GM19328 (cell line): ENCODE measurements at regions not wholly inside any gene's neighbourhood (a gene's known extent, or its start where the extent isn't known, plus 50 kb on each side); places are given as distances from the start of the nearest gene placed in this dataset.
A peak's percentile ranks its signal among the peaks of the same experiment; 100 is the strongest.
"Not testable (repeated sequence)": the region's sequence is repeated elsewhere in the genome, so short reads cannot be mapped to it uniquely, and the experiment has no call there.

Experiments used
- ATAC-seq: cut with Tn5 transposase; IDR thresholded peaks from one replicate; pipeline ENCODE4 v1.9.1; 2021; ENCODE audit warnings: mild to moderate bottlenecking, moderate library complexity; ENCODE audit not compliant: unreplicated experiment

GRCh38 chr6:139895205-139895793 is 520.9 kb upstream of the CITED2 start:
- no peak for ATAC-seq

DNA sequence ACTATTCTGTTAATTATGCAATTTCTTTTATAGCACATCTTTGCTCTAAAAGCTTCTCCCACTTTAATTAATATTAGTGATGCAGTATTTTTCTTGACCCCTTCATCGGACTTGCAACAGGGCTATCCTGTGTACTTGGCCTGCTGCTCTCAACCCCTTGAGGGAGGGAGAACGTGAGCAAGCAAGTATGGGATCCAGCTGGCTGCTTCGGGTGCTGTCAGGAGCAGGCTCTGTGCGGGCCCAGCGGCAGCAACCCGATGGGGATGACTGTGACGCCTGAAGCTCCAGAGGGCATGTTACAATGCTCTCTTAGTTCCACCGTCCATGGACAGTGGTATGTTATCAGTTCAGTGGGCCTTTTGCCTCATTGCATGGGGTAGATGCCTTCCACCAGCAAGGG is 519.8 kb upstream of the CITED2 start:
- no peak for ATAC-seq

DNA sequence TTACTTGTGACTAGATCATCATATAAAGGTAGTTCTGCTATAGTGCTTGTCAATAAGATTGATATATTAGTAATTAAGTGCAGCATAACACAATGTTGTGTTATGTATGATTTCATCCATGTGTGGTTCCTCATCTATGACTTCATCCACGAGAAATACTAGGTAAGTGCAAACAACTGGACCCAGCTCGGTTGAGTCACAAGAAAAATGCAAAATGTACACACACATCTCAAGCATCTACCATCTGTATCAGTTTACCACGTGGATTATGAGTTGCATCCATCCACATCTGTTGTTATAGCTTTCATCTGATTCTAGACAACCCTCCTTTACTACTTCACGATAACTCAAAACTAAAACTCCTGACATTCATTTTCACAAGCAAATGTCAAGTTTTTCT is 517.0 kb upstream of the CITED2 start:
- no peak for ATAC-seq

- no peak for ATAC-seq
These were observed 514.3 kb upstream of the CITED2 start for GRCh38 chr6:139888681-139889122.

DNA sequence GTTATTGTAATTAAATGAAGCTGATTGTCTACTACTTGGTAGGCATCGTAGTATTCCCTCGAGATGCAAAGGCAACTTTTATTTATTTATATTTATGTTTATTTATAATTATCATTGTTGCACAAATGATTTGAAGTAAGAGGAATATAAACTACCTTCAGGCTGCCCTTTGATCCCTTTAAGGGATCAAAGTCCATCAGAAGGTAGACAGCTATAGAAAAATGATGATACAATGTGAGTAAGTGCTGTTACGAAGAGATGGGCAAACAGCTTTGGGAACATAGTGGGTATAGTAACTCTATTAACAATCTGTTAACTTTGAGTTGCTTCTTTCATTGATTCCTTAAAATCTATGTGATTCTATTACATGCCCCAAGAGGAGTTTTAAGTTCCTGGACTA is 512.8 kb upstream of the CITED2 start:
- no peak for ATAC-seq

DNA sequence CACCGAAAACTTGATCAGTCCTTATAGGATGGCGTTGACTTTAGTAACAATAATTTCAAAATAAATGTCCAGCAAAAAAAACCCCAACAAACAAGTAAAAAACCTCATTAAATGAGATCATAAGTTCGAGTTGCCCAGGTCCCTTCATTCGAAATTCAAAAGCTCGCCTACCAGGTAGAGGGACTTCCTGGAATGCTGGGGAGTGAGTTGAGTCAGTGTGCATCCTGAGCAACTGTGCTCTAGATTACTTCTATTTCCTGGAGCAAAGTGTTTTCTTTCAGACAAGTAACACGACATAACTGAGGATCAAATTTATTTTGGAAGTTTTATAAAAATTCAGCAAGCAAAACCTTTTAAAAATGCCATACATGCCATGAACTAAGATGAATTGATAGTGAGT is 511.9 kb upstream of the CITED2 start:
- no peak for ATAC-seq

DNA sequence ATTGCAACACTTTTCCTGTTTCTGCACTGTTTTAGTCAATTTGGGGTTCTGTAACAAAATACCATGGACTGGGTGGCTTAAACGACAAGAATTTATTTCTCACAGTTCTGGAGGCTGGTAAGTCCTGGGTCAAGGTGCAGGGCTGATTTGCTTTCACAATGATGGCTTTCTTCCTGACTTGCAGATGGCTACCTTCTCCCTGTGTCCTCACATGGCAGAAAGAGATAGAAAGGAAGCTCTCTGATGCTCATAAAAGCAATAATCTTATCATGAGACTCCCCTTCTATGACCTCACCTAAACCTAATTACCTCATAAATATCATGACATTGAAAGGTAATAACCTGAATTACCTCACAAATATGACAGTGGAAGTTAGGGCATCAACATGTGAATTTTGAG is 511.5 kb upstream of the CITED2 start:
- ATAC-seq, result no peak

GRCh38 chr6:139883776-139884175 is 509.3 kb upstream of the CITED2 start:
- ATAC-seq, result no peak

GRCh38 chr6:139882977-139883728 is 508.7 kb upstream of the CITED2 start:
- no peak for ATAC-seq

- ATAC-seq, result no peak
These were observed 507.8 kb upstream of the CITED2 start for GRCh38 chr6:139882234-139882633.

DNA sequence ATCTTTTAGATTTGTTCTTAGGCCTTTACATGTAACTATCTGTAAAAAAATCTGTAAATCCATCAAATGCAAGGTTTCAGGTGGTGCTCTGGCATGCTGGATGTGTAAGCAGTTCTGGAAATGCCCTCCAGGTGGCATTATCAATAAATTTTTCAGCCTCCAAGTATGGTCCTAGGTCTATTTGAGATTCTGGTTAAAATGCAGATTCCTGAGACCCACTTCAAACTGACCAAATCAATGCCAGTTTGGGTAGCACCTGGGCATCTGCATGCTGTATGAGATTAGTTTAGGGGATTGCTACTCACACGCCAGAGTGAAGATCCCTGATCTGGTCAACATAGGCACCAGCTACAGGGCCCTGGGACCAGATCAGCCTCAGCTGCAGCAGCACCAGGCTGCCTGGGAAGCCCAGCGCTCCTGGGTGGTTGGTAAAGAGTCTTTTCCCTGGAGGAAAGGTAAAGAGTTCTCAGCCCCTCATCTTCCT is 507.3 kb upstream of the CITED2 start:
- ATAC-seq, result peak; percentile 75

GRCh38 chr6:139881236-139881635 is 506.8 kb upstream of the CITED2 start:
- ATAC-seq, result no peak

DNA sequence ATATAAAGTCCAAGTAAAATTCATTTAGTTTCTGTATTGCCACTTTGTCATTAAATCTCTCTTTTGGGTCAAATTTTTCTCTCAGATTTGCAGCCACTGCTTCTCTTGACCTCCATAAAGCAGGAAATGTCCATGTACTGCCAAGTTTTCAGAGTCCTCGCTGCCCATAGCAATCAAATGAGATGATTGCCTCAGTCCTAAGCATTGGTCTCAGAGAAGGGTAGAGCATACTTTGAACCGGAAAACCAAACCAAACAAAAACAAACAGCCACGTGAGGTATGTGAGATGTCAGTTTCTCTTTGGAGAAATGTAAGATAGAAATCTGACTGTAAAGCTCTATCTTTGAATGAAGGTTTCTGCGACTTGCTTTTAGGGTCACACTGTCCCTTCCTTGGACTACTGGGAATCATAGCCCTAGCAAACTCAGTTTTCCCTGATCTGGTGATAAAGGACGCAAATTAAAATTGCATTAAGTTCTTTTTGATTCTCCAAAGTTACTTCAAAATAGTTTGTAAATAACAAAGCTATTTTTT is 505.4 kb upstream of the CITED2 start:
- no peak for ATAC-seq

- not testable (repeated sequence) for ATAC-seq
These were observed 504.8 kb upstream of the CITED2 start for GRCh38 chr6:139879241-139879640.

DNA sequence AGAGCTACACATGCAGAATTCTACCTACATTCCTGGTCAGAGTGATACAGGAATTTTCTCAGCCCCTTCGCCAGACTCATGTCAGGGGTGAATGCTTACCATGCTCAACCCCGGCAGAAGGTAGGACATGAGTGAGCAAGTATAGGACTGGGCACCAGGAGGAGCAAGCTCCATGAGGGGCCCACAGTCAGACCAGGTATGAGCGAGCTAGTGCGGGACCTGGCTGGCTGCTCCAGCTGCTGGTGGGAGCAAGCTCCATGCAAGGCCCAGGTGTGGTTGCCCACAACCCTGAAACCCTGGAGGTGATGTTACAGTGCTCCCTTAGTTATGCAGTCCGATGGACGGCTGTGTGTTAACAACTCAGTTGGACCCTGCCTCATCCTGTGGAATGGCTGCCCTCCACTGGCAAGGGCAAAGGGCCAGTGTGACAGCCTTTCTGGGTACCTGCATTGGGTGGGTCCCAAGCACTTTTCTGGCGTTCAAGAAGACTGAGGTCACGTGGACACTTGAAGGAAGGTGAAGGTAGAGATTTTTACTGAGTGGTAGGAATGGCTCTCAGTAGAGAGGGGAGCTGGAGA is 503.5 kb upstream of the CITED2 start:
- ATAC-seq, result no peak

- ATAC-seq, result no peak
These were observed 498.2 kb upstream of the CITED2 start for GRCh38 chr6:139872665-139873064.

GRCh38 chr6:139871803-139872510 is 497.5 kb upstream of the CITED2 start:
- ATAC-seq, result no peak

- no peak for ATAC-seq
These were observed 496.8 kb upstream of the CITED2 start for GRCh38 chr6:139871165-139871710.

DNA sequence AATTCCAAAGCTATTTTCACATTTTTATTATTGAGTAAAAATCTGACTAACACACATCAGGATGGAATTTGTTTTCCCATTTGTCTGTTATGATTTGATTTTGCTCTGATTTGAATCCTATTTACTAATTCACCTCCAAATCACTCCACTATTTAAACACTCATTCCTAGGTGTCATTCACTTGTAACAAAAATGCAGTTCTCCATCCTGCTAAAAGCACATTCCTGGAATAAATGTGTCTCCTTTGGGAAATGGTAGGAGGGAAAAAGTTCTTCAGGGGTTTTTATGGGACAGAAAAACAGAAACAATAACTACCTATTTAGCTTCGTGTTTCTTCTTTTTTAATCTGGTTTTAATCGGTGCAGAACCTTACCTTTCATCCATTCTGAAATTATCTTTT is 494.1 kb upstream of the CITED2 start:
- no peak for ATAC-seq

DNA sequence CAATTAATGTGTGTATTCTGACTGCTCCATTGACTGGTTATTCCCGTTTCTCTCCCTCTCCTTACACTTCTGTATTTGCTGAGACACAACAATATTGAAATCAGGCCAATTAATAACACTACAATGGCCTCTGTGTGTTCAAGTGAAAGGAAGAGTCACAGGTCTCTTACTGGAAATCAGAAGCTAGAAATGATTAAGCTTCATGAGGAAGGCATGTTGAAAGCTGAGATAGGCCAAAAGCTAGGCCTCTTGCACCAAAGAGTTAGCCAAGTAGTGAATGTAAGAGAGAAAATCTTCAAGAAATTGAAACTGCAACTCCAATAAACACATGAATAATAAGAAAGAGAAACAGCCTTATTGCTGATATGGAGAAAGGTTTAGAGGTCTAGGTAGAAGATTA is 489.5 kb upstream of the CITED2 start:
- no peak for ATAC-seq

DNA sequence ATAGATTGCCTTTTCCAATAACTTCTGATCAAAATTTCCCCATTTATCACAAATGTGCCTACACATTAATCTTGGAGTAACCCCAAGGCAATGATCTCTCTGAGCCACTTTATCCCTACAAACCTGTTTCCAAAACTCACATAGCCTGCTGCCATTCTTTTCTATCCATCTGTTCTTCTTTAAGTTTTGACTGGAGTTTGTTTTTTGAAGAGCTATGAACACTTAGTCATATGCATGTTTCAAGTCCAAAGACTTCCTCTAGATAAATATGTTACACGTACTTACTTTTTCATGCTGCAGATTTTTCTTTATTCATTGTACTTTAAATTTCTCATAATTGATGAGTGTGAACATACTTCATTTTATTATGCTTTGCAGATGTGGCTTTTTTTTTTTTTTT is 488.9 kb upstream of the CITED2 start:
- no peak for ATAC-seq
